Mesenchymal stem cell (in vitro differentiated cells and primary cell): ENCODE measurements at regions not wholly inside any gene's neighbourhood (a gene's known extent, or its start where the extent isn't known, plus 50 kb on each side); places are given as distances from the start of the nearest gene placed in this dataset.
"Not testable (repeated sequence)": the region's sequence is repeated elsewhere in the genome, so short reads cannot be mapped to it uniquely, and the experiment has no call there.

ENCODE experiments used
- DNase-seq: peaks from one replicate; pipeline ENCODE4 v3.0.0-alpha.2; 2013
- H2AFZ ChIP-seq: one replicate; pipeline ENCODE4 v1.6.1; 2013; ENCODE audit warnings: low read depth, mild to moderate bottlenecking, control low read depth, inconsistent platforms, low read length, moderate library complexity
- H2AK5ac ChIP-seq: 2 replicates; pipeline ENCODE4 v1.6.1; 2013; ENCODE audit warnings: low read length, moderate library complexity, mild to moderate bottlenecking, inconsistent platforms; ENCODE audit not compliant: severe bottlenecking
- H2BK120ac ChIP-seq: one replicate; pipeline ENCODE4 v1.6.1; 2013; ENCODE audit warnings: low read depth, mild to moderate bottlenecking, inconsistent platforms, low read length, moderate library complexity
- H2BK12ac ChIP-seq, 2 experiments: one replicate each; pipeline ENCODE4 v1.6.1; 2013; ENCODE audit warnings: inconsistent platforms in 2 of 2, low read length in 2 of 2, mild to moderate bottlenecking in 2 of 2, moderate library complexity in 2 of 2, control low read depth in 1 of 2
- H2BK15ac ChIP-seq: one replicate; pipeline ENCODE4 v1.6.1; 2013; ENCODE audit warnings: mild to moderate bottlenecking, low read depth, inconsistent platforms; ENCODE audit not compliant: poor library complexity, severe bottlenecking
- H2BK5ac ChIP-seq: 2 replicates; pipeline ENCODE4 v1.6.1; 2013; ENCODE audit warnings: low read depth, mild to moderate bottlenecking, low read length, control low read depth, inconsistent platforms; ENCODE audit not compliant: poor library complexity, severe bottlenecking
- H3K14ac ChIP-seq, 2 experiments: one replicate each; pipeline ENCODE4 v1.6.1; 2013; ENCODE audit warnings: inconsistent platforms in 2 of 2, low read length in 2 of 2, control low read depth in 1 of 2, mild to moderate bottlenecking in 1 of 2, moderate library complexity in 1 of 2
- H3K18ac ChIP-seq, 2 experiments: one replicate each; pipeline ENCODE4 v1.6.1; 2013; ENCODE audit warnings: inconsistent platforms in 2 of 2, low read length in 2 of 2, control low read depth in 1 of 2, low read depth in 1 of 2, mild to moderate bottlenecking in 1 of 2
- H3K23ac ChIP-seq, 2 experiments: one replicate each; pipeline ENCODE4 v1.6.1; 2013; ENCODE audit warnings: inconsistent platforms in 2 of 2, low read length in 2 of 2, mild to moderate bottlenecking in 2 of 2, moderate library complexity in 2 of 2, control low read depth in 1 of 2
- H3K27ac ChIP-seq: 2 replicates; pipeline ENCODE4 v1.5.1; 2013; ENCODE audit warnings: mild to moderate bottlenecking, moderate library complexity, low read length, control low read depth, inconsistent platforms; ENCODE audit not compliant: poor library complexity, severe bottlenecking
- H3K27me3 ChIP-seq, 2 experiments: 2 replicates each; pipeline versions ENCODE4 v1.6.1 to v1.7.0; 2013; ENCODE audit warnings: low read length in 2 of 2, mild to moderate bottlenecking in 2 of 2, moderate library complexity in 2 of 2, control low read depth in 1 of 2, inconsistent platforms in 1 of 2; ENCODE audit not compliant: control insufficient read depth in 1 of 2, insufficient read depth in 1 of 2
- H3K36me3 ChIP-seq, 2 experiments: 2 replicates each; pipeline versions ENCODE4 v1.6.1 to v1.7.0; 2013; ENCODE audit warnings: low read length in 2 of 2, control low read depth in 1 of 2, inconsistent platforms in 1 of 2, low read depth in 1 of 2, mild to moderate bottlenecking in 1 of 2; ENCODE audit not compliant: insufficient read depth in 2 of 2, control insufficient read depth in 1 of 2
- H3K4ac ChIP-seq, 2 experiments: one replicate each; pipeline ENCODE4 v1.6.1; 2013; ENCODE audit warnings: inconsistent platforms in 2 of 2, low read length in 2 of 2, mild to moderate bottlenecking in 2 of 2, moderate library complexity in 2 of 2, control low read depth in 1 of 2, low read depth in 1 of 2
- H3K4me1 ChIP-seq: 2 replicates; pipeline ENCODE4 v1.6.1; 2013; ENCODE audit warnings: low read depth, low read length, control low read depth; ENCODE audit not compliant: control insufficient read depth, insufficient read depth
- H3K4me2 ChIP-seq: 2 replicates; pipeline ENCODE4 v1.6.1; 2013; ENCODE audit warnings: low read length, mild to moderate bottlenecking, inconsistent platforms; ENCODE audit not compliant: poor library complexity, severe bottlenecking
- H3K4me3 ChIP-seq, 2 experiments: 2 replicates each; pipeline versions ENCODE4 v1.5.1 to v1.7.0; 2013; ENCODE audit warnings: low read length in 2 of 2, mild to moderate bottlenecking in 2 of 2, control low read depth in 1 of 2, low read depth in 1 of 2; ENCODE audit not compliant: insufficient read depth in 1 of 2
- H3K79me1 ChIP-seq: replicated peaks from 2 replicates; pipeline ENCODE4 v1.6.1; 2013; ENCODE audit warnings: mild to moderate bottlenecking, control low read depth, low read length, inconsistent platforms; ENCODE audit not compliant: poor library complexity, severe bottlenecking
- H3K9ac ChIP-seq: 2 replicates; pipeline ENCODE4 v1.7.0; 2013; ENCODE audit warnings: mild to moderate bottlenecking, low read length, moderate library complexity
- H3K9me3 ChIP-seq: 2 replicates; pipeline ENCODE4 v1.7.0; 2013; ENCODE audit warnings: mild to moderate bottlenecking, low read length; ENCODE audit not compliant: control insufficient read depth
- H4K8ac ChIP-seq: one replicate; pipeline ENCODE4 v1.6.1; 2013; ENCODE audit warnings: inconsistent platforms, mild to moderate bottlenecking, low read length, moderate library complexity
- H4K91ac ChIP-seq: one replicate; pipeline ENCODE4 v1.6.1; 2013; ENCODE audit warnings: mild to moderate bottlenecking, low read length, inconsistent platforms
- WGBS: methylation state at CpG from one replicate; pipeline ENCODE4 v1.1.7; 2013; ENCODE audit warnings: mixed read lengths; 5-methylcytosine and 5-hydroxymethylcytosine counted together

DNA sequence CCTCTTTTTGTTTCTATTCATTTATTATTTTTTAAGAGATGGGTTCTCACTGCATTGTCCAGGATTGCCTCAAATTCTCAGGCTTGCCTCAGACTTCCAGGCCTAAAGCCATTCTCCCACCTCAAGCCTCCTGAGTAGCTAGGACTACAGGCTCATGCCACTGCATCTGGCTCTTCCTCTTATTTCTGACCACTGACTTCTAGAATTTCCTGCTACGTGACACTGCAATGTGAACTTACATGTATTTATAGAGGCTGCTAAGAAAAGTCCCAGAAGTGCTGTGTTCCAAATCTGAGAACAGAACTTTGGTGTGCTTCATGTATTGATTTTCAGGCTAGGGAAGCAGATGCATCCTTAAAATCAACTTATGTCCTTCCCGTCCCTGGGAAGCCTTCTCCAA lies 407.4 kb downstream of the RSL24D1 start:
- Histone ChIP-seq H3K9me3 (peaks cover 19% of the 10 kb centered on the region), H3K9ac (no peak overlapping the region), H3K27ac (no peak overlapping the region), H2BK12ac (no peak overlapping the region), H3K18ac (no peak overlapping the region), H3K14ac (no peak overlapping the region), H3K79me1 (no peaks in the 10 kb centered on the region), H3K4ac (no peak overlapping the region), H3K4me2 (no peak overlapping the region), H2BK5ac (no peak overlapping the region), H3K36me3 (no peaks in the 10 kb centered on the region), H3K27me3 (no peaks in the 10 kb centered on the region), H2BK120ac (no peak overlapping the region), H3K4me1 (no peaks in the 10 kb centered on the region), H2BK15ac (no peak overlapping the region), H4K91ac (no peak overlapping the region), H2AFZ (no peak overlapping the region), H3K4me3 (no peak overlapping the region), H3K23ac (no peak overlapping the region), H2AK5ac (no peak overlapping the region), H4K8ac (no peak overlapping the region)
- no peak for DNase-seq
- WGBS: 71% methylated on average over 1 of the region's 2 CpGs

GRCh38 chr15:54781220-54781619 lies 415.5 kb downstream of the RSL24D1 start:
- not testable (repeated sequence) for H3K27me3 ChIP-seq, H3K23ac ChIP-seq, H3K4me2 ChIP-seq, H2BK120ac ChIP-seq, H3K18ac ChIP-seq, H2BK5ac ChIP-seq, H2AFZ ChIP-seq, H2AK5ac ChIP-seq, H3K4me1 ChIP-seq, H3K27ac ChIP-seq, H3K14ac ChIP-seq, H3K4me3 ChIP-seq, H2BK15ac ChIP-seq, H3K36me3 ChIP-seq, H3K9ac ChIP-seq, DNase-seq, H4K91ac ChIP-seq, H3K4ac ChIP-seq, H2BK12ac ChIP-seq, H3K79me1 ChIP-seq, H4K8ac ChIP-seq
- WGBS: 95% methylated on average over 25 of the region's 26 CpGs
- peaks cover 12% of the 10 kb centered on the region for H3K9me3 ChIP-seq

GRCh38 chr15:54779271-54779670 lies 417.5 kb downstream of the RSL24D1 start:
- H3K4ac ChIP-seq: no peak overlapping the region
- H3K4me2 ChIP-seq: no peak overlapping the region
- no peak overlapping the region for H3K9ac ChIP-seq
- H3K27me3 ChIP-seq: no peaks in the 10 kb centered on the region
- H2BK120ac ChIP-seq: no peak overlapping the region
- H2BK15ac ChIP-seq: no peak overlapping the region
- H2BK12ac ChIP-seq: no peak overlapping the region
- H2BK5ac ChIP-seq: no peak overlapping the region
- H3K4me3 ChIP-seq: no peak overlapping the region
- H3K14ac ChIP-seq: no peak overlapping the region
- H2AFZ ChIP-seq: no peak overlapping the region
- H3K36me3 ChIP-seq: no peaks in the 10 kb centered on the region
- H3K23ac ChIP-seq: no peak overlapping the region
- H3K9me3 ChIP-seq: peaks cover 5% of the 10 kb centered on the region
- no peaks in the 10 kb centered on the region for H3K79me1 ChIP-seq
- no peak overlapping the region for H4K91ac ChIP-seq
- no peak overlapping the region for H3K27ac ChIP-seq
- no peak for DNase-seq
- H3K18ac ChIP-seq: no peak overlapping the region
- WGBS: no CpG with 5 or more reads among the region's 1 CpG
- H4K8ac ChIP-seq: no peak overlapping the region
- H3K4me1 ChIP-seq: no peaks in the 10 kb centered on the region
- H2AK5ac ChIP-seq: no peak overlapping the region

- Histone ChIP-seq H2BK12ac (no peak overlapping the region), H4K8ac (no peak overlapping the region), H2BK5ac (no peak overlapping the region), H3K79me1 (no peaks in the 10 kb centered on the region), H3K4me1 (no peaks in the 10 kb centered on the region), H3K4me2 (no peak overlapping the region), H2AK5ac (no peak overlapping the region), H3K9ac (no peak overlapping the region), H3K4me3 (no peak overlapping the region), H3K27me3 (no peaks in the 10 kb centered on the region), H3K9me3 (peaks cover 3% of the 10 kb centered on the region), H2AFZ (no peak overlapping the region), H2BK15ac (no peak overlapping the region), H3K14ac (no peak overlapping the region), H2BK120ac (no peak overlapping the region), H3K27ac (no peak overlapping the region), H3K4ac (no peak overlapping the region), H4K91ac (no peak overlapping the region), H3K23ac (no peak overlapping the region), H3K18ac (no peak overlapping the region), H3K36me3 (no peaks in the 10 kb centered on the region)
- WGBS: 43% methylated on average over 2 of the region's 2 CpGs
- DNase-seq: no peak
Measured at GRCh38 chr15:54776410-54776809, 420.3 kb downstream of the RSL24D1 start.
